H7 (cell line): ENCODE measurements at regions not wholly inside any gene's neighbourhood (a gene's known extent, or its start where the extent isn't known, plus 50 kb on each side); places are given as distances from the start of the nearest gene placed in this dataset.

Source experiments
- DNase-seq: peaks from one replicate; pipeline ENCODE4 v3.0.0; 2012
- H3K27me3 ChIP-seq: 2 replicates; pipeline ENCODE4 v1.6.0; 2011; ENCODE audit warnings: mild to moderate bottlenecking, low read length; ENCODE audit not compliant: control insufficient read depth, insufficient read depth
- H3K36me3 ChIP-seq: replicated peaks from 2 replicates; pipeline ENCODE4 v1.5.1; 2011; ENCODE audit warnings: low read length; ENCODE audit not compliant: control insufficient read depth, insufficient read depth
- H3K4me3 ChIP-seq: 2 replicates; pipeline ENCODE4 v1.5.1; 2011; ENCODE audit warnings: low read depth, mild to moderate bottlenecking, control low read depth, low read length, moderate library complexity; ENCODE audit not compliant: insufficient read depth

- DNase-seq: no peak
- Histone ChIP-seq H3K4me3 (no peak overlapping the region), H3K27me3 (no peaks in the 10 kb centered on the region), H3K36me3 (no peaks in the 10 kb centered on the region)
Observed at GRCh38 chr1:38371505-38371844, 324.9 kb upstream of the POU3F1 start.

- Histone ChIP-seq H3K27me3 (no peaks in the 10 kb centered on the region), H3K4me3 (no peak overlapping the region), H3K36me3 (no peaks in the 10 kb centered on the region)
- DNase-seq: peak; percentile 37
Observed at GRCh38 chr1:38370716-38371504, 324.3 kb upstream of the POU3F1 start.

- Histone ChIP-seq H3K36me3 (no peaks in the 10 kb centered on the region), H3K4me3 (no peak overlapping the region), H3K27me3 (no peaks in the 10 kb centered on the region)
- DNase-seq: no peak
Observed at GRCh38 chr1:38365242-38365641, 318.6 kb upstream of the POU3F1 start.

- Histone ChIP-seq H3K4me3 (no peak overlapping the region), H3K36me3 (no peaks in the 10 kb centered on the region), H3K27me3 (no peaks in the 10 kb centered on the region)
- DNase-seq: no peak
Observed at GRCh38 chr1:38361566-38361965, 315.0 kb upstream of the POU3F1 start.

- Histone ChIP-seq H3K4me3 (no peak overlapping the region), H3K36me3 (no peaks in the 10 kb centered on the region), H3K27me3 (no peaks in the 10 kb centered on the region)
- peak; percentile 32 for DNase-seq
Observed at GRCh38 chr1:38360807-38361206, 314.2 kb upstream of the POU3F1 start.

GRCh38 chr1:38353956-38354355, 307.4 kb upstream of the POU3F1 start:
- no peaks in the 10 kb centered on the region for H3K36me3 ChIP-seq
- no peak for DNase-seq
- H3K4me3 ChIP-seq: no peak overlapping the region
- H3K27me3 ChIP-seq: no peaks in the 10 kb centered on the region

- DNase-seq: no peak
- H3K36me3 ChIP-seq: no peaks in the 10 kb centered on the region
- no peaks in the 10 kb centered on the region for H3K27me3 ChIP-seq
- no peak overlapping the region for H3K4me3 ChIP-seq
Observed at GRCh38 chr1:38352869-38353268, 306.3 kb upstream of the POU3F1 start.

GRCh38 chr1:38347446-38348175, 301.0 kb upstream of the POU3F1 start:
- no peak for DNase-seq
- Histone ChIP-seq H3K27me3 (no peaks in the 10 kb centered on the region), H3K36me3 (no peaks in the 10 kb centered on the region), H3K4me3 (no peak overlapping the region)

GRCh38 chr1:38344716-38345115, 298.1 kb upstream of the POU3F1 start:
- Histone ChIP-seq H3K36me3 (no peaks in the 10 kb centered on the region), H3K4me3 (no peak overlapping the region), H3K27me3 (no peaks in the 10 kb centered on the region)
- DNase-seq: no peak

- DNase-seq: no peak
- H3K27me3 ChIP-seq: no peaks in the 10 kb centered on the region
- H3K4me3 ChIP-seq: no peak overlapping the region
- H3K36me3 ChIP-seq: no peaks in the 10 kb centered on the region
Observed at GRCh38 chr1:38341694-38342093, 295.1 kb upstream of the POU3F1 start.

GRCh38 chr1:38340409-38340808, 293.8 kb upstream of the POU3F1 start:
- Histone ChIP-seq H3K27me3 (no peaks in the 10 kb centered on the region), H3K36me3 (no peaks in the 10 kb centered on the region)
- DNase-seq: no peak

GRCh38 chr1:38337711-38338110, 291.1 kb upstream of the POU3F1 start:
- H3K27me3 ChIP-seq: no peaks in the 10 kb centered on the region
- no peak overlapping the region for H3K4me3 ChIP-seq
- H3K36me3 ChIP-seq: no peaks in the 10 kb centered on the region
- no peak for DNase-seq

More at GRCh38 chr1:38340409-38340808, 293.8 kb upstream of the POU3F1 start:
- no peak overlapping the region for H3K4me3 ChIP-seq

GRCh38 chr1:38336961-38337360, 290.4 kb upstream of the POU3F1 start:
- DNase-seq: no peak
- H3K27me3 ChIP-seq: no peaks in the 10 kb centered on the region
- no peak overlapping the region for H3K4me3 ChIP-seq
- H3K36me3 ChIP-seq: no peaks in the 10 kb centered on the region

GRCh38 chr1:38336301-38336923, 289.8 kb upstream of the POU3F1 start:
- DNase-seq: no peak
- Histone ChIP-seq H3K4me3 (no peak overlapping the region), H3K36me3 (no peaks in the 10 kb centered on the region), H3K27me3 (no peaks in the 10 kb centered on the region)
